ENCODE measurements at regions not wholly inside any gene's neighbourhood (a gene's known extent, or its start where the extent isn't known, plus 50 kb on each side); places are given as distances from the start of the nearest gene placed in this dataset.

DNA sequence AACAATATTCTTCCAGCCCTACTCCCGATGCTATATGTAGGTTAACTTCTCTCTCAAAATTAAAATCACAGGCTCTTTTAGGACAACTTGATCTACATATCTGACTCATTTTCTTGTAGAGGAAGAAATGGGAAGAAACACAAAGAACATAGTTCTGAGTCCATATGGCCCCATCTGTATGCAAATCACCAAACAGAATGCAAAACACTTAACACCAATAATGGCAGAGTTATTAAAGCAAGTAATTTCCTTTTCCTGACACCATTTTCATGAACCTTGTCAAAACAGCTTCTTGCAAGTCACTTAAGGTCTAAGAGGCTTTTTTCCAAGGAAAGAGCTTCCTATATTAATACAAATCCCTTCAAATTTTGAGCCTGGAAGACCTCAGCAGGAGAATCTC is 300.4 kb upstream of the CLEC14A start:
- TF ChIP-seq CTCF (tag by site-specific recombination; IDR thresholded peaks at IDR 0.05) (no peak), ZBTB49 (tag by site-specific recombination; IDR thresholded peaks at IDR 0.05; ENCODE audit: low read depth) (no peak)

Measured in HEK293 (cell line).